Mesothelial cell of epicardium (in vitro differentiated cells): ENCODE measurements at regions not wholly inside any gene's neighbourhood (a gene's known extent, or its start where the extent isn't known, plus 50 kb on each side); places are given as distances from the start of the nearest gene placed in this dataset.

ENCODE experiments used
- DNase-seq, 2 experiments: peaks; one replicate each; pipeline ENCODE4 v3.0.0; 2021; ENCODE audit warnings: low spot score in 2 of 2; ENCODE audit not compliant: unreplicated experiment in 2 of 2
- H3K27ac Mint-ChIP-seq: 2 replicates; pipeline ENCODE4 v1.8.0; 2021; ENCODE audit warnings: mixed read lengths
- H3K27me3 Mint-ChIP-seq: 2 replicates; pipeline ENCODE4 v1.8.0; 2021; ENCODE audit warnings: low read depth, mixed read lengths
- H3K36me3 Mint-ChIP-seq: 2 replicates; pipeline ENCODE4 v1.8.0; 2021; ENCODE audit warnings: mixed read lengths
- H3K4me1 Mint-ChIP-seq: 2 replicates; pipeline ENCODE4 v1.8.0; 2021; ENCODE audit warnings: mixed read lengths
- H3K4me3 Mint-ChIP-seq: 2 replicates; pipeline ENCODE4 v1.8.0; 2021; ENCODE audit warnings: mild to moderate bottlenecking, moderate library complexity, mixed read lengths
- H3K9me3 Mint-ChIP-seq: 2 replicates; pipeline ENCODE4 v1.8.0; 2021; ENCODE audit warnings: mixed read lengths
- TF ChIP-seq, protein P1 (sequence below): fragments of 200-600 bp; sonication (generic); IDR thresholded peaks from one replicate; pipeline ENCODE4 v1.5.0; 2021; ENCODE audit warnings: antibody characterized with exemption; ENCODE audit not compliant: unreplicated experiment

DNA sequence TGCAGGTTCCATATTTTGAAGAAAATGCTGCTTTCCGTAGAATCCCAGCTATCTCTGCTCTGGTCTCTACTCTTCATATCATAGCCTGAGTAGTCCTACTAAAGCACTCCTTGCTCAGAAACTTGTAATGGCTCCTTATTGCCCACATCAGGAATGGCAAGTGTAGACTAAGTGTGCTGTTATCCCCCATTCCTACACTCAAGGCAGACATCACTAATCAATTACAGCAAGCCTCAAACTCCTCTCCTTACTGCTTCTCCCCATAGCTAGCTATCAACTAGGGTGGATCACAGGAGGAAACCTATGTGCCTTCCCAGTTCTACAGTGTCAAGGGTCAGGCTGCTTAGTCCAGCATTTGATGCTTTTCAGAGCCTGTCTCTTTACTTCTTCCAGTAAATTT is 163.4 kb downstream of the HAPSTR1 start:
- H3K27ac Mint-ChIP-seq = no peak overlapping the region
- peaks cover 10% of the 10 kb centered on the region for H3K4me1 Mint-ChIP-seq
- H3K4me3 Mint-ChIP-seq = no peak overlapping the region
- no peaks in the 10 kb centered on the region for H3K36me3 Mint-ChIP-seq
- TF ChIP-seq, protein P1, sequence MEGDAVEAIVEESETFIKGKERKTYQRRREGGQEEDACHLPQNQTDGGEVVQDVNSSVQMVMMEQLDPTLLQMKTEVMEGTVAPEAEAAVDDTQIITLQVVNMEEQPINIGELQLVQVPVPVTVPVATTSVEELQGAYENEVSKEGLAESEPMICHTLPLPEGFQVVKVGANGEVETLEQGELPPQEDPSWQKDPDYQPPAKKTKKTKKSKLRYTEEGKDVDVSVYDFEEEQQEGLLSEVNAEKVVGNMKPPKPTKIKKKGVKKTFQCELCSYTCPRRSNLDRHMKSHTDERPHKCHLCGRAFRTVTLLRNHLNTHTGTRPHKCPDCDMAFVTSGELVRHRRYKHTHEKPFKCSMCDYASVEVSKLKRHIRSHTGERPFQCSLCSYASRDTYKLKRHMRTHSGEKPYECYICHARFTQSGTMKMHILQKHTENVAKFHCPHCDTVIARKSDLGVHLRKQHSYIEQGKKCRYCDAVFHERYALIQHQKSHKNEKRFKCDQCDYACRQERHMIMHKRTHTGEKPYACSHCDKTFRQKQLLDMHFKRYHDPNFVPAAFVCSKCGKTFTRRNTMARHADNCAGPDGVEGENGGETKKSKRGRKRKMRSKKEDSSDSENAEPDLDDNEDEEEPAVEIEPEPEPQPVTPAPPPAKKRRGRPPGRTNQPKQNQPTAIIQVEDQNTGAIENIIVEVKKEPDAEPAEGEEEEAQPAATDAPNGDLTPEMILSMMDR = no peak
- peaks cover 19% of the 10 kb centered on the region for H3K27me3 Mint-ChIP-seq
- DNase-seq = no peak
- H3K9me3 Mint-ChIP-seq = no peaks in the 10 kb centered on the region

DNA sequence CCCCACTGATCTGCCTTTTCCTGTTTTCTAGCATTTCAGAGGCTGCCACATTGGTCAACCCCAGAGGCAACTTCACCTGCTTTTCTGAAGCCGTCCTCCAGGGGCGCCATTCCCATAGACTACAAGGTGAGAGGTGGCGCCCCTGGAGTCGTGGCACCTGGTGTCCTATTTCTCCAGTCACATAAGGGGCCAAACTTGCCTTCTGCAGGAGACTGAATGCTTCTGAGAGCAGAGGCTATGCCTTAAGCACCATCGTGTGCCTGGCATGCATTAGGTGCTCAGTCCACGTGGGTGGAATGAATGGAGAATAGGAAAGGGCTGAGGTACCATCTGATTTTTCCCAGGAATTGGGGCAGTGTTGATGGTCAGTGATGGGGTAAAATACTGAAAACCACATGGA is 164.8 kb downstream of the HAPSTR1 start:
- DNase-seq = peak in 1 of 2 experiments; percentile 40
- Mint-ChIP-seq H3K9me3 (no peaks in the 10 kb centered on the region), H3K27me3 (peaks cover 20% of the 10 kb centered on the region), H3K27ac (no peak overlapping the region), H3K4me1 (peaks cover 10% of the 10 kb centered on the region), H3K36me3 (no peaks in the 10 kb centered on the region), H3K4me3 (no peak overlapping the region)
- TF ChIP-seq, protein P1 = peak; percentile 69

DNA sequence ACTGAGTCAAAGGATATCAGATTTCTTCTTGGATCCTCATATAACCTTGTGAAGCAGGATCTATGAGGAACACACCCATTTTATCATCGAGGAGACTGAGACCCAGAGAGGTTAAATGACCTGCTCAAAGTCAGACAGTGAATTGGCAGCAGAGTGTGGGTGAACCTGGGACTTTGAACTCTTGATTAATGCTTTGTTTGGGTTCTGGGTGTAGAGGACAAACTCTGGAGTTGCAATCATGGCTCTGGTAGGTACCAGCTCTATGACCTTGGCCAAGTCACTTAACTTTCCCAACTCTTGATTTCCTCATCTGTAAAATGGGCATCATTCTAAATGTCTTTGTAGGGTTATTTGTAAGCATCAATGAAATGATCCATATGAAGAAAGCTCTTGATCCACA is 166.4 kb downstream of the HAPSTR1 start:
- no peaks in the 10 kb centered on the region for H3K36me3 Mint-ChIP-seq

DNA sequence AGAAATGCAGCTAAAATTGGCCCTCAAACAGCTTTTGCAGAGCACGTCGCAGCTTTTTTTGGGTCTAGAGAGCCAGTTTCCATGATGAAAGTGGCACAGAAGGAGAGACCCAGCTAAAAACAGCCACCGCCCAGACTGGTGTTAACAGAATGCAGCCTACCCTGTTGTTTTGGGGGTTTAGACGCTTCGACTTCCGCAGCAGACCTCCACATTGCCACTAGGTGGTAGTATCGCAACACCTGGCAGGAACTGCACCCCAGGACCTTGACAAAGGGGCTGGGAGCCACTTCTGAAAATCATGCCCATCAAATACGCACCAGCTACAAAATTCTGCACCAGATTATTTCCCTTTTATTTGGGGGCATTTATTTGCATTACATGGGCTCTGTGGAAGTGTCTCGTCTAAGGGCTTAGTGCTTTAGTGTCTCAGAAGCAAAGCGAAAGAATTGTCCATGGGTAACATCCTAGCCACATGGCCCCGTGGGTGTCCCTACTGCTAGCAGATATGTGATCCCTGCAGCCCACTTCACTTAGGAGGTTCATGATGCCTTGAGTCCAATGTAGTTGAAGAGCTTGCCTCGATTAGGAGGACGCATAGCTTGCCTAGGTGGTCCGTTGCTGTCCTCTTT is 167.1 kb downstream of the HAPSTR1 start:
- TF ChIP-seq, protein P1 = peak; percentile 58
- peaks cover 10% of the 10 kb centered on the region for H3K4me1 Mint-ChIP-seq
- H3K27me3 Mint-ChIP-seq = peaks cover 15% of the 10 kb centered on the region
- H3K36me3 Mint-ChIP-seq = no peaks in the 10 kb centered on the region
- H3K4me3 Mint-ChIP-seq = no peak overlapping the region
- DNase-seq = peak in 1 of 2 experiments; percentile 47
- no peaks in the 10 kb centered on the region for H3K9me3 Mint-ChIP-seq
- H3K27ac Mint-ChIP-seq = no peak overlapping the region

More for the DNA sequence above, 166.4 kb downstream of the HAPSTR1 start:
- Mint-ChIP-seq H3K27me3 (peaks cover 17% of the 10 kb centered on the region), H3K4me3 (no peak overlapping the region), H3K27ac (no peak overlapping the region), H3K4me1 (peaks cover 10% of the 10 kb centered on the region), H3K9me3 (no peaks in the 10 kb centered on the region)
- DNase-seq = no peak
- TF ChIP-seq, protein P1 = no peak

DNA sequence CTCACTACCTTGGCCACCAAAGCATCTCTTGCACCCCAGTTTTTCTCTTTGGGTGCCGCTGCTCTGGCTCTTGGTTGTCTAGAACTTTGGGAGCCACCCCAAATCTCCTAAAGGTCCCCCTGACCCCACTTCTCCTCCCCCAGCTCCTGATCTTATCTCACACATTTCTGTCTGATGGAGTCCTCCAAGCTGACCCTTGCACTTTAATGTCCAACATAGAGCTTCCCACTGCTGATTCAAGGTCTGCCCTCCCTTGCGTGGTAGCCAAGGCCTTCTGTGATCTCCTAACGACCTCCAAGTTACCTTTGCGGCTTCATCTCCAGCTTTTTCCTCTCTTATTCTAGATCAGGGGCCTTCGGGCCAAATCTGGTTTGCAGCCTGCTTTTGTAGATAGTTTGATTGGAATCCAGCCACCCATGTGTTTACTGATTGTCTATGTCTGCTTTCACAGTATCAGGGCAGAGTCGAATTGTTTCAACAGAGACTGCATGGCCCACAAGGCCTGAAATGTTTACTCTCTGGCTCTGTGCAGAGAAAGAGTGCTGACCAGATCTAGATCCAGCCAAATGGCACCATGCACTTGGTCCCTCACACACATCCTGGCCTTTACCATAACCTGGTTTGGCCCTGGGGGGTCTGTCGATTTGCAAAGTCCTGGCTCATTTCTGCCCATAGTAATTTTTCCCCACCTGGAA is 168.6 kb downstream of the HAPSTR1 start:
- Mint-ChIP-seq H3K4me1 (peaks cover 10% of the 10 kb centered on the region), H3K27me3 (peaks cover 20% of the 10 kb centered on the region), H3K36me3 (no peaks in the 10 kb centered on the region), H3K9me3 (no peaks in the 10 kb centered on the region), H3K27ac (no peak overlapping the region), H3K4me3 (no peak overlapping the region)
- no peak for DNase-seq
- TF ChIP-seq, protein P1 = no peak
